DMS153 treated with DMSO at 0.1 percent for 48 hours (cell line): ENCODE measurements at regions not wholly inside any gene's neighbourhood (a gene's known extent, or its start where the extent isn't known, plus 50 kb on each side); places are given as distances from the start of the nearest gene placed in this dataset.
"Not testable (repeated sequence)": the region's sequence is repeated elsewhere in the genome, so short reads cannot be mapped to it uniquely, and the experiment has no call there.

Experiments used
- DNase-seq: peaks from one replicate; lab custom pipeline; 2025; ENCODE audit not compliant: unreplicated experiment; lab: John Stamatoyannopoulos, UW

DNA sequence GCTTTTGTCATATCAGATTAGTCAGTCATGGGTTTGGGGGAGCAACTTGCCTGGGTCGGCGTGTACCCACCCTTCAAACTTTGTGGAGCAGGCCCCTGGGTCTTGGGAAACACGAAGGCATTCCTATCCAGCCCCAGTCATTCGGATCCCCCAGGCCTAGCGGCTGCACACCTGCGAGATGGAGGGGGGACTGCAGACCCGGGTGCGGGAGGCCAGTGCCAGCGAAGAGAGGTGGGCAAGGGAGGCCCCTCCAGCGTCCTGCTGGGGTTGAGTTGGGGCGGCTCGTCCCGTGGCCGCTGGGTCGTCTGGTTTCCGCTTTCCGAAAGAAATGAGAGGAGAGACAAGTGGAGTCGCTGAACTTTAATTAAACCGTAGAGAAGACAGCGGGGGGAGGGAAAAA, 112.2 kb upstream of the FOXD4L5 start:
- not testable (repeated sequence) for DNase-seq

DNA sequence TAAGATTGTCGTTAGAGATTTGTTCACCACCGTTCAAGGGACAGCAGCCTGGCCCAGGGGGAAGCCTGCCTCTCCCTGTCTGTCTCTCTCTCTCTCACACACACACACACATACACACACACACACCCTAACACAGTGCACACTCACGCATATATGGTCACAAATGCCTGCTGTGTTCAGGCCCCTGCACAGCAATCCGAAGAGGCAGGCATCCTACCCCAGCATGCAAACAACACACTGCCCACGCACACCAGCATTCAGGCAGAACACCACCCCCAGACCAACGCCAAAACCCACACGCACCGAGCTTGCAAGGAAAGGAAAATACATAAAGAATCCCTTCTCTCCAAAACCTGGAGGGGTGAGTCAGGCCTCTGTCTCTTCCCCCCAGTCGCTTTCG, 111.6 kb upstream of the FOXD4L5 start:
- DNase-seq = not testable (repeated sequence)

DNA sequence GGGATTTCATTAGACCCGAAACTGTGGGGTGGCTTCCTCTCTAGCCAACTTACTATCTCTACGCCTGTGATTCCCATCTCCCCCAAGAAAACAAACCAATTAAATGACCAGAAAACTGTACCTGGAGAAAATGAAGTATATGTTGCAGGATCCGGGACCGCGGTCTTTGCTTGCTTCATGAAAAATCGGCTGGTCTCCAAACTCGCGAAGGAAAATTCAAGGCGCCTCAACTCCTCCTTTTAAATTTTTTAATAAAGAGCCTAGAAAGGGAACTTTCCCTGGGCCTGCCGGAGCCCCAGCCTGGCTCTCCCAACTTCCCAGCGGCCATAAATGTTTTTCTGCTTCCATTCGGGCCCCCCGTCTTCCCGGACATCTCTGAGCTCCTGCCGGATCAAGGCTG, 110.8 kb upstream of the FOXD4L5 start:
- DNase-seq = not testable (repeated sequence)

- DNase-seq = not testable (repeated sequence)
These were observed 110.1 kb upstream of the FOXD4L5 start for GRCh38 chr9:65395121-65395520.

DNA sequence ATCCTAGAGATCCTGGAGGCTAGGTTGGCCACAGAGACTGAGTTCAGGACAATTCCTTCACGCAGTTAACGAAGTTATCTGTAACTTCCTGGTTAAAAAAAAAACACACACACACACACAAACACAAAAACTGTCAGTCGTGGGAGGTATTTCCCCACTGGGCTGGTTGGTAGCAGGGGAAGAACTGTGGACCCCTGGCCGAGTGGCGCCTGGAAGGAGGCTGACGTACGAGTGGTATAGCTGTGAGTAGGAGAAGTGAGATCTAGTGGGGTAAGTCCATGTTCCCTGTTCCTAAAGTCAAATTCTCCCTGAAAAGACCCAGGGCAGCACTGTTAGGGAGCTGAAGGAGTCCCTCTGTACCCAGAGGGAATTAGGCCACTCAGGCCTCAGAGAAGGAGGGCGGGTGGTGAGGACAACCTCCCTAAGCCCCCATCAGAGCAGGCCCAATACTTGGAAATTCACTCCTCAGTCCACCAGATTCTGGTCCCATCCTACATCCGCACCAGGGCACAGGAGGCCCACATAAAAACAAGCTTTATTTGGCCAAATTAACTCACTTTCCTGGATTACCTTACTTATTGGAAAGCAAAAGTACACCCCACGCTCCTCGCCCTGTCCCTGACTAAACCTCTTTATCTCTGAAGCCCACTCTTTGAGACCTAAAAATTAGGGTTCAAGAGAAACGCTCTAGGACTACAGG, 108.3 kb upstream of the FOXD4L5 start:
- not testable (repeated sequence) for DNase-seq

- DNase-seq = not testable (repeated sequence)
These were observed 107.6 kb upstream of the FOXD4L5 start for GRCh38 chr9:65392611-65393010.

DNA sequence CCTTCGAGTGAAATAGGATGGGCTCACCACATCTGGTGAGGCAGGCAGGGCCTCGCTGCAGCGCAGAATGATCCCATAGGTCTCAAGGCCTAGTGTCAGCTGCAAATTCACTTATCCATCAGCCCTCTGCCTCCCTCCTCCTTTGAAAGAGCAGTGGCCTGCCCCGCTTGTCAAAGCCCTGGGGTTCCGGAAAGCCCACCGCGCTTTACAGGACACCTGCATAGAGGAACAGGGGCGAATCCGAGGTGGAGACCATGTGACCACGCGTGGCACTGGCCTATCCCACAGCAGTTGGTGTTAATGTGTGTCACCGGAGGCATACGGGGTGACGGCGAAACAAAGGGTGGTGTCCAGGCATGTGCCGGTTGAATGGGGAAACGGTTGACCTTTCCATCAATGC, 104.7 kb upstream of the FOXD4L5 start:
- not testable (repeated sequence) for DNase-seq

GRCh38 chr9:65389216-65389615, 104.2 kb upstream of the FOXD4L5 start:
- DNase-seq = not testable (repeated sequence)

DNA sequence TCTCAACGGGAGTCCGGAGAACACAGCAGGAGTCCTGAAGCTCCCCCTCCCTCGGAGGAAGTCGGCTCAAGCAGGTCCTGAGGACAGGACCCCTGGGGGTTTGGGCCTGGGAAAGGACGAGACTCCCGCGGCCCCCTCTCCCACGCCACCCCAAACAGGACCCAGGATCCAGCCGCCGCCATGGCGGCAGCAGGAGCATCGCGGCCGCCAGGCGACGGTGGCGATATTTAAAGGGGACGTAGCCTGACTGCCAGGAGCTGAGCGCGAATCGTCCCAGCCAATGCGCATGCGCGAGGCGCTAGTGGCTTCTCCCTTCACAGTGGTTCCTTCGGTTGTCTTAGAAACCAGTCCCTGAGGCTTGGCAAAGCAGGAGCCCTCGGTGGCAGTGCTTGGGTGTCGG, 101.7 kb upstream of the FOXD4L5 start:
- DNase-seq = not testable (repeated sequence)

GRCh38 chr9:65386191-65386590, 101.2 kb upstream of the FOXD4L5 start:
- DNase-seq = not testable (repeated sequence)

DNA sequence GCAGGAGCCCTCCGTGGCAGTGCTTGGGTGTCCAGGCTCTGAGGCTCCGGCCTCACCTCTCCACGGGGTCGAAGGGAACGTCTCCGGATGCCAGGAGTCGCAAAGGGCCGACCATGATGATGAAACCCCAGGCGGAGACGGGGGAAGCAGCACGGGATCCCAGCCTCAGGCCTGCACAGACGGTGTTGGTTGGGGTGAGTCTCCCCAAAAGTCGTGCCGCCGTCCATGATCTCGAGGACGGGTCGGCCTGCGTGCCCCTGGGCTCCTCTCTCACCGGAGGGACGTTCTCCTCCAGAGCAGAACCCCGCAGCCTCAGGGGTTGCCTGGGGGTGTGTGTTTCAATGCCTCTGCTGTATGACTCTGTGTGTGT, 100.6 kb upstream of the FOXD4L5 start:
- not testable (repeated sequence) for DNase-seq

GRCh38 chr9:65384759-65385654, 100.0 kb upstream of the FOXD4L5 start:
- not testable (repeated sequence) for DNase-seq

GRCh38 chr9:65384066-65384465, 99.1 kb upstream of the FOXD4L5 start:
- not testable (repeated sequence) for DNase-seq

DNA sequence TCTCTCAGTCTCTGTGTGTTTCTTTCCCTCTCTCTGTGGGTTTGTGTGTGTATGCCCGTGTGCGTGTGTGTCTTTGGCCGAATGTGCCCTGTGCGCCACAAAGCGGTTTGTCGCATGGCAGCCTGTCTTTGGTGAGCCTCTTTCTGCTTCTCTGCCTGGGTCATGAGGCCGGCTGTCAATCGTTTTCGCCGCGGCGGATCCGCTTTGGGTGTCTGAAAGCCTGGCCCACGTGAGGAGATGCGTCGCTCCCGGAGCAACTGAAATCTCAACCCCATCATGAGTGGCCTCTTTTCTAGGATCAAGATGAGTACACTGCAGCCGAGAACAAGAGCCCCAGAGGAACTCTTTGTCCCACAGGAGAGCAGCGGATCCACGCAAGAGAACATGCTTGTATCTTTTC, 98.6 kb upstream of the FOXD4L5 start:
- DNase-seq = not testable (repeated sequence)

GRCh38 chr9:65382701-65383318, 97.8 kb upstream of the FOXD4L5 start:
- DNase-seq = not testable (repeated sequence)
